Endothelial cell of umbilical vein (primary cell): ENCODE measurements at regions not wholly inside any gene's neighbourhood (a gene's known extent, or its start where the extent isn't known, plus 50 kb on each side); places are given as distances from the start of the nearest gene placed in this dataset.

Experiments used
- BruUV-seq: library from RNA; stranded (reverse); fragments of 400-500 nt; replicated peaks from 2 replicates; lab custom pipeline; 2021; lab: Mats Ljungman, UMichigan
- CTCF ChIA-PET: fragments of 300-600, 350-600 bp; sonication (Branson Sonifier 250); formaldehyde crosslinking; loops from one replicate; lab custom pipeline; 2021; ENCODE audit warnings: antibody characterized with exemption, inconsistent platforms; lab: Charles Lee
- POLR2A ChIA-PET: fragments of 300-600, 350-600 bp; sonication (Branson Sonifier 250); formaldehyde crosslinking; loops from one replicate; lab custom pipeline; 2021; ENCODE audit warnings: antibody characterized with exemption, inconsistent platforms; lab: Charles Lee
- DNase-seq: peaks from one replicate; pipeline ENCODE4 v3.0.0-alpha.2; 2011; ENCODE audit warnings: low read depth, low spot score
- FAIRE-seq: peaks from 2 replicates; lab custom pipeline; 2011; peaks lifted over from hg19 to GRCh38; lab: Jason Lieb, UNC
- H2AFZ ChIP-seq: 2 replicates; pipeline ENCODE4 v1.6.0; 2012; ENCODE audit warnings: low read depth, low read length, control low read depth, inconsistent platforms
- H3K27ac ChIP-seq: 2 replicates; pipeline ENCODE4 v1.5.1; 2011; ENCODE audit warnings: low read depth, mild to moderate bottlenecking, control low read depth, low read length, moderate library complexity; ENCODE audit not compliant: insufficient read depth
- H3K27me3 ChIP-seq, 2 experiments: 2 replicates each; pipeline versions ENCODE4 v1.6.0 to v1.6.1; 2011; ENCODE audit warnings: low read length in 2 of 2, mixed read lengths in 1 of 2; ENCODE audit not compliant: control insufficient read depth in 2 of 2, insufficient read depth in 2 of 2
- H3K36me3 ChIP-seq, 2 experiments: 2 replicates in 1 of 2; 3 replicates in 1 of 2; pipeline ENCODE4 v1.5.1; 2011; ENCODE audit warnings: low read length in 2 of 2, mild to moderate bottlenecking in 1 of 2, moderate library complexity in 1 of 2; ENCODE audit not compliant: control insufficient read depth in 2 of 2, insufficient read depth in 2 of 2; ENCODE audit errors: extremely low read depth in 1 of 2
- H3K4me1 ChIP-seq: 3 replicates; pipeline ENCODE4 v1.5.1; 2011; ENCODE audit warnings: mild to moderate bottlenecking, low read length; ENCODE audit not compliant: control insufficient read depth, insufficient read depth; ENCODE audit errors: extremely low read depth
- H3K4me2 ChIP-seq: 2 replicates; pipeline ENCODE4 v1.6.1; 2011; ENCODE audit warnings: low read length, control low read depth, mixed read lengths; ENCODE audit not compliant: insufficient read depth
- H3K4me3 ChIP-seq, 3 experiments: fragments of 200-600 bp in 1 of 3; sonication (generic), shearing (Covaris generic) in 1 of 3; replicated peaks in 1 of 3; 2 replicates each; pipeline ENCODE4 v1.5.1; 2011 to 2016; ENCODE audit warnings: control low read depth in 3 of 3, low read length in 3 of 3, mild to moderate bottlenecking in 2 of 3, inconsistent platforms in 1 of 3, low read depth in 1 of 3, moderate library complexity in 1 of 3; ENCODE audit not compliant: insufficient read depth in 1 of 3
- H3K79me2 ChIP-seq: 2 replicates; pipeline ENCODE4 v1.6.0; 2012; ENCODE audit warnings: low read length, inconsistent platforms; ENCODE audit not compliant: control insufficient read depth, insufficient read depth
- H3K9ac ChIP-seq: replicated peaks from 2 replicates; pipeline ENCODE3; 2011; ENCODE audit warnings: low read length, control low read depth; ENCODE audit not compliant: insufficient read depth; ENCODE audit errors: extremely low read depth
- H3K9me1 ChIP-seq: replicated peaks from 3 replicates; pipeline ENCODE4 v1.6.0; 2011; ENCODE audit warnings: mild to moderate bottlenecking, low read length; ENCODE audit not compliant: control insufficient read depth, insufficient read depth; ENCODE audit errors: extremely low read depth
- H3K9me3 ChIP-seq: replicated peaks from 2 replicates; pipeline ENCODE4 v1.5.1; 2012; ENCODE audit warnings: low read length, inconsistent platforms; ENCODE audit not compliant: control insufficient read depth, insufficient read depth
- H4K20me1 ChIP-seq: replicated peaks from 2 replicates; pipeline ENCODE3; 2011; ENCODE audit warnings: mild to moderate bottlenecking, low read length; ENCODE audit not compliant: control insufficient read depth, insufficient read depth; ENCODE audit errors: extremely low read depth
- EZH2 ChIP-seq: IDR thresholded peaks from 2 replicates; pipeline ENCODE4 v1.6.1; 2012; ENCODE audit warnings: borderline replicate concordance, low read depth, mild to moderate bottlenecking, moderate library complexity, low read length, inconsistent platforms; ENCODE audit not compliant: severe bottlenecking
- FOS ChIP-seq: IDR thresholded peaks from 2 replicates; pipeline ENCODE4 v1.6.1; 2011; ENCODE audit warnings: mild to moderate bottlenecking, low read length, moderate library complexity, borderline replicate concordance; ENCODE audit not compliant: insufficient read depth
- GATA2 ChIP-seq: IDR thresholded peaks from 2 replicates; pipeline ENCODE4 v1.7.0; 2011; ENCODE audit warnings: low read depth, mild to moderate bottlenecking, moderate library complexity, mixed read lengths, low read length; ENCODE audit not compliant: insufficient read length, insufficient read depth
- JUN ChIP-seq: IDR thresholded peaks from 2 replicates; pipeline ENCODE4 v1.6.1; 2011; ENCODE audit warnings: borderline replicate concordance, low read depth; ENCODE audit not compliant: insufficient read length, insufficient read depth
- MYC ChIP-seq: IDR thresholded peaks from one replicate; pipeline ENCODE4 v1.6.1; 2011; ENCODE audit warnings: mild to moderate bottlenecking, low read depth, low read length
- POLR2A ChIP-seq: IDR thresholded peaks from 2 replicates; pipeline ENCODE4 v1.6.1; 2012; ENCODE audit warnings: low read depth, mild to moderate bottlenecking, control low read depth, low read length
- POLR2AphosphoS5 ChIP-seq: IDR thresholded peaks from 2 replicates; pipeline ENCODE4 v1.6.1; 2012; ENCODE audit warnings: low read depth, mild to moderate bottlenecking, control low read depth, low read length, moderate library complexity; ENCODE audit not compliant: insufficient read depth
- dilution Hi-C: fragments of 300-500 bp; cut with MboI; formaldehyde crosslinking; loops from one replicate; pipeline ENCODE4 v1.15.0; 2019; ENCODE audit warnings: low sequenced_read_pairs; ENCODE audit not compliant: extremely low pct_ligation_motif_present
- intact Hi-C: fragments of 100-400 bp; cut with micrococcal nuclease; formaldehyde crosslinking; loops from one replicate; pipeline ENCODE4 v1.10.0; 2022
- TF ChIP-seq, protein P1 (sequence below), 2 donors: IDR thresholded peaks; 1 replicate in 1 of 2; 2 replicates in 1 of 2; pipeline ENCODE4 v1.5.1; 2011; ENCODE audit warnings: low read length in 2 of 2, mild to moderate bottlenecking in 2 of 2, moderate library complexity in 2 of 2, control low read depth in 1 of 2, inconsistent platforms in 1 of 2, low read depth in 1 of 2; ENCODE audit not compliant: insufficient read depth in 1 of 2; ENCODE audit errors: extremely low read depth in 1 of 2
- TF ChIP-seq, protein P2 (sequence below): IDR thresholded peaks from 2 replicates; pipeline ENCODE4 v1.6.1; 2011; ENCODE audit not compliant: insufficient read depth, insufficient read length

DNA sequence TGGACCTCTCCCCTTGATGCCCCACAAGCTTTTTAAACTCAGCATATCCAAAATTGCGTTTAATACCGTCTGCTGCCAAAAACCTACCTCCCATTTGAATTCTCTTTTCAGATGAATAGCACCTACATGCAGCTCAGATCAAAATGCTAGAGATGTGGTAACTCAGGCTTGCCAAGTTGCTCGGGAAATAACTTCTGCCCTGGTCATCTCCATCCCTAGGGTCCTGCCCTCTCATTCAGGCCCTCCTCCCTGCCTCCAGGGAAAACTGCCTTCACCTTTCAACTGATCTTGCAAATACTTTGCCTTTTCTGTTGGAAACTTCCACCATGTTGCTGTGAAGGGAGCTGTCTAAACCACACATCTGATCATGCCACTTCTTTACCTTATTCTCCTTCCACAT lies 114.1 kb downstream of the SPRY1 start:
- CTCF ChIA-PET = no interaction called here
- Histone ChIP-seq H3K9ac (no peak overlapping the region), H3K4me3 (no peak overlapping the region), H3K79me2 (no peaks in the 10 kb centered on the region), H2AFZ (no peak overlapping the region), H3K27ac (no peak overlapping the region), H3K27me3 (no peaks in the 10 kb centered on the region), H3K9me3 (no peaks in the 10 kb centered on the region), H3K4me1 (peaks cover 6% of the 10 kb centered on the region), H4K20me1 (no peaks in the 10 kb centered on the region), H3K9me1 (no peaks in the 10 kb centered on the region), H3K4me2 (no peak overlapping the region), H3K36me3 (no peaks in the 10 kb centered on the region)
- TF ChIP-seq POLR2AphosphoS5 (no peak), GATA2 (no peak)
- no TSS peak for BruUV-seq
- POLR2A ChIA-PET = no interaction called here
- DNase-seq = no peak
- dilution Hi-C loops = no loop called here
- intact Hi-C loops = no loop called here
- FAIRE-seq = no peak

DNA sequence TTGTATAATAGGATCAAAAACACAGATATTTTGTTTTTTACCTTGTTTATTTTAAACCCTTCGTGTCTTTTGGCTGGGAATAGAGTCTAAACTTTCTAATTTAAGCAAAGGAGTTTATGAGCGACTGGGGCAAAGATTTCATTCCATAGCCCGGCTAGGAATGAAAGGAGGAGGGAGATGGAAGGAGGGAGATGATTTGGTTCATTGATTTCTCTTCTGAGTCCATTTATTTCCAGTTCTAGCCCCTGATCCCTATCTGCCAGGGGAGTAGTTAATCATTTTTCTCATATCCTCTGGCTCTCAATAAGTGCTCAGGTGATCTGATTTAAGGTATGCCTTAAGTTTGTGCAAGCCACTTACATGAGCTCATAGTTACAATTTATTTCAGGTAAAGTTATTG lies 120.0 kb downstream of the SPRY1 start:
- Histone ChIP-seq H4K20me1 (no peaks in the 10 kb centered on the region), H3K4me2 (no peak overlapping the region), H3K27ac (no peak overlapping the region), H2AFZ (no peak overlapping the region), H3K4me3 (no peak overlapping the region), H3K9me3 (no peaks in the 10 kb centered on the region), H3K27me3 (no peaks in the 10 kb centered on the region), H3K79me2 (no peaks in the 10 kb centered on the region), H3K9ac (no peak overlapping the region), H3K4me1 (no peaks in the 10 kb centered on the region), H3K36me3 (no peaks in the 10 kb centered on the region), H3K9me1 (no peaks in the 10 kb centered on the region)
- intact Hi-C loops (no loop called here), dilution Hi-C loops (no loop called here)
- POLR2A ChIA-PET = no interaction called here
- FAIRE-seq = no peak
- CTCF ChIA-PET = interaction anchor here (1.0 to 1.3 kb wide), 5 partner anchors 12 to 118 kb away, joined by 3 to 5 read pairs (median 3); no protein-coding TSS in a partner anchor
- TF ChIP-seq, protein P1, sequence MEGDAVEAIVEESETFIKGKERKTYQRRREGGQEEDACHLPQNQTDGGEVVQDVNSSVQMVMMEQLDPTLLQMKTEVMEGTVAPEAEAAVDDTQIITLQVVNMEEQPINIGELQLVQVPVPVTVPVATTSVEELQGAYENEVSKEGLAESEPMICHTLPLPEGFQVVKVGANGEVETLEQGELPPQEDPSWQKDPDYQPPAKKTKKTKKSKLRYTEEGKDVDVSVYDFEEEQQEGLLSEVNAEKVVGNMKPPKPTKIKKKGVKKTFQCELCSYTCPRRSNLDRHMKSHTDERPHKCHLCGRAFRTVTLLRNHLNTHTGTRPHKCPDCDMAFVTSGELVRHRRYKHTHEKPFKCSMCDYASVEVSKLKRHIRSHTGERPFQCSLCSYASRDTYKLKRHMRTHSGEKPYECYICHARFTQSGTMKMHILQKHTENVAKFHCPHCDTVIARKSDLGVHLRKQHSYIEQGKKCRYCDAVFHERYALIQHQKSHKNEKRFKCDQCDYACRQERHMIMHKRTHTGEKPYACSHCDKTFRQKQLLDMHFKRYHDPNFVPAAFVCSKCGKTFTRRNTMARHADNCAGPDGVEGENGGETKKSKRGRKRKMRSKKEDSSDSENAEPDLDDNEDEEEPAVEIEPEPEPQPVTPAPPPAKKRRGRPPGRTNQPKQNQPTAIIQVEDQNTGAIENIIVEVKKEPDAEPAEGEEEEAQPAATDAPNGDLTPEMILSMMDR (IDR thresholded peaks at IDR 0.05; ENCODE audit: extremely low read depth in 1 of 2, insufficient read depth in 1 of 2, low read depth in 1 of 2, low read length in 2 of 2) = no peak
- TF ChIP-seq, protein P2, sequence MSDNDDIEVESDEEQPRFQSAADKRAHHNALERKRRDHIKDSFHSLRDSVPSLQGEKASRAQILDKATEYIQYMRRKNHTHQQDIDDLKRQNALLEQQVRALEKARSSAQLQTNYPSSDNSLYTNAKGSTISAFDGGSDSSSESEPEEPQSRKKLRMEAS = no peak
- no peak for TF ChIP-seq EZH2
- TF ChIP-seq JUN = no peak
- TF ChIP-seq FOS = no peak
- no peak for TF ChIP-seq MYC
- no peak for TF ChIP-seq GATA2
- TF ChIP-seq POLR2A = no peak
- TF ChIP-seq POLR2AphosphoS5 = no peak
- DNase-seq = no peak
- no TSS peak for BruUV-seq
